Sigmoid colon (tissue), 6 donors: ENCODE measurements at regions not wholly inside any gene's neighbourhood (a gene's known extent, or its start where the extent isn't known, plus 50 kb on each side); places are given as distances from the start of the nearest gene placed in this dataset.
A peak's percentile ranks its signal among the peaks of the same experiment; 100 is the strongest.
"Not testable (repeated sequence)": the region's sequence is repeated elsewhere in the genome, so short reads cannot be mapped to it uniquely, and the experiment has no call there.

ENCODE experiments used
- DNase-seq: peaks from one replicate; pipeline ENCODE4 v3.0.0-alpha.2; 2019
- H3K27ac ChIP-seq, 4 donors: fragments of 200-600 bp; sonication (generic); one replicate each; pipeline ENCODE4 v1.5.1; 2016 to 2019; ENCODE audit warnings: mild to moderate bottlenecking in 1 of 4
- H3K27me3 ChIP-seq, 3 donors: fragments of 200-600 bp; sonication (generic); one replicate each; pipeline ENCODE4 v1.5.1; 2019; ENCODE audit warnings: mild to moderate bottlenecking in 1 of 3
- H3K36me3 ChIP-seq, 4 donors: fragments of 200-600 bp; sonication (generic); one replicate each; pipeline ENCODE4 v1.5.1; 2016 to 2019
- H3K4me1 ChIP-seq, 4 donors: fragments of 200-600 bp; sonication (generic); one replicate each; pipeline ENCODE4 v1.5.1; 2017 to 2019
- H3K4me3 ChIP-seq, 4 donors: fragments of 200-600 bp; sonication (generic); one replicate each; pipeline ENCODE4 v1.5.1; 2017 to 2019; ENCODE audit warnings: mild to moderate bottlenecking in 2 of 4, moderate library complexity in 1 of 4
- H3K9me3 ChIP-seq, 4 donors: fragments of 200-600 bp in 3 of 4; sonication (generic) in 3 of 4; one replicate each; pipeline versions ENCODE4 v1.5.1 to v1.6.1; 2013 to 2019
- CTCF ChIP-seq, 4 experiments: fragments of 450-650 bp in 3 of 4; fragments of 200-600 bp in 1 of 4; IDR thresholded peaks; one replicate each; pipeline ENCODE4 v1.5.1; 2016 to 2019; ENCODE audit warnings: antibody characterized with exemption in 4 of 4, mild to moderate bottlenecking in 3 of 4, moderate library complexity in 2 of 4
- EP300 ChIP-seq, 4 donors: sonication (generic); formaldehyde crosslinking; IDR thresholded peaks; one replicate each; pipeline ENCODE4 v1.6.1; 2017; ENCODE audit warnings: antibody characterized with exemption in 4 of 4
- POLR2A ChIP-seq, 2 donors: fragments of 450-650 bp; IDR thresholded peaks; one replicate each; pipeline ENCODE4 v1.6.1; 2016; ENCODE audit warnings: antibody characterized with exemption in 2 of 2, mild to moderate bottlenecking in 2 of 2, moderate library complexity in 2 of 2
- POLR2AphosphoS5 ChIP-seq, 4 donors: sonication (generic); formaldehyde crosslinking; IDR thresholded peaks; one replicate each; pipeline ENCODE4 v1.6.1; 2017; ENCODE audit warnings: antibody characterized with exemption in 4 of 4
- WGBS, 2 donors: extraction: QIAGEN DNeasy Blood & Tissue Kit; methylation state at CpG; one replicate each; pipeline ENCODE4 v1.1.7; 2013; 5-methylcytosine and 5-hydroxymethylcytosine counted together
- intact Hi-C: fragments of 100-400 bp; cut with DNase I; formaldehyde crosslinking; loops from one replicate; pipeline ENCODE4 v1.15.1; 2023
- donor health status: healthy with polysubstance abuse.
- donor health status: healthy.

- DNase-seq = no peak
- WGBS, 2 donors = 86 to 94% methylated on average over 5 of the region's 5 CpGs
- TF ChIP-seq POLR2AphosphoS5 (IDR thresholded peaks at IDR 0.05) (no peak), POLR2A (IDR thresholded peaks at IDR 0.05) (no peak), EP300 (IDR thresholded peaks at IDR 0.05) (no peak), CTCF (IDR thresholded peaks at IDR 0.05) (no peak)
- Histone ChIP-seq H3K27ac (no peak overlapping the region), H3K27me3 (no peaks in the 10 kb centered on the region), H3K4me1 (peaks cover 0 to 11% (median 4%) of the 10 kb centered on the region in 4 donors), H3K4me3 (no peak overlapping the region), H3K9me3 (no peaks in the 10 kb centered on the region), H3K36me3 (peaks cover 0 to 8% (median 0%) of the 10 kb centered on the region in 4 donors)
- intact Hi-C loops = loop anchor here (5.0 kb wide), 1 partner anchor 162 kb away; no protein-coding TSS in a partner anchor
These were observed 166.2 kb downstream of the SOX4 start for GRCh38 chr6:21759721-21760120.

- H3K36me3 ChIP-seq, H3K9me3 ChIP-seq, H3K4me3 ChIP-seq, H3K4me1 ChIP-seq, DNase-seq, H3K27ac ChIP-seq, H3K27me3 ChIP-seq, intact Hi-C loops: not testable (repeated sequence)
- WGBS, 2 donors = 95 to 97% methylated on average over 41 of the region's 41 CpGs
These were observed 167.6 kb downstream of the SOX4 start for GRCh38 chr6:21761053-21761730.

GRCh38 chr6:21764989-21765388 lies 171.4 kb downstream of the SOX4 start:
- H3K4me3 ChIP-seq = no peak overlapping the region
- no peaks in the 10 kb centered on the region for H3K27me3 ChIP-seq
- intact Hi-C loops = no loop called here
- TF ChIP-seq POLR2AphosphoS5 (IDR thresholded peaks at IDR 0.05) = no peak
- peaks cover 0 to 8% (median 0%) of the 10 kb centered on the region in 4 donors for H3K36me3 ChIP-seq
- 49 to 79% methylated on average over 2 of the region's 2 CpGs for WGBS, 2 donors
- no peaks in the 10 kb centered on the region for H3K9me3 ChIP-seq
- peaks cover 0 to 18% (median 10%) of the 10 kb centered on the region in 4 donors for H3K4me1 ChIP-seq
- no peak for DNase-seq
- H3K27ac ChIP-seq = no peak overlapping the region

- Histone ChIP-seq H3K4me1 (peaks cover 0 to 38% (median 25%) of the 10 kb centered on the region in 4 donors), H3K27me3 (no peaks in the 10 kb centered on the region), H3K4me3 (no peak overlapping the region), H3K27ac (no peak overlapping the region), H3K36me3 (no peaks in the 10 kb centered on the region), H3K9me3 (no peaks in the 10 kb centered on the region)
- DNase-seq = no peak
- no peak for TF ChIP-seq POLR2AphosphoS5 (IDR thresholded peaks at IDR 0.05)
- TF ChIP-seq EP300 (IDR thresholded peaks at IDR 0.05) = no peak
- no peak for TF ChIP-seq CTCF (IDR thresholded peaks at IDR 0.05)
- no peak for TF ChIP-seq POLR2A (IDR thresholded peaks at IDR 0.05)
- 61 to 80% methylated on average over 3 of the region's 3 CpGs for WGBS, 2 donors
- intact Hi-C loops = no loop called here
These were observed 174.5 kb downstream of the SOX4 start for GRCh38 chr6:21767891-21768648.

- TF ChIP-seq EP300 (IDR thresholded peaks at IDR 0.05) (no peak), CTCF (IDR thresholded peaks at IDR 0.05) (no peak), POLR2A (IDR thresholded peaks at IDR 0.05) (no peak), POLR2AphosphoS5 (IDR thresholded peaks at IDR 0.05) (no peak)
- no peaks in the 10 kb centered on the region for H3K36me3 ChIP-seq
- H3K27ac ChIP-seq = peak overlapping the region in 3 of 4 donors; percentile 41 to 64 (median 47)
- peaks cover 0 to 45% (median 30%) of the 10 kb centered on the region in 4 donors for H3K4me1 ChIP-seq
- H3K4me3 ChIP-seq = no peak overlapping the region
- intact Hi-C loops = no loop called here
- H3K9me3 ChIP-seq = no peaks in the 10 kb centered on the region
- WGBS, 2 donors = 71 to 75% methylated on average over 2 of the region's 2 CpGs
- no peaks in the 10 kb centered on the region for H3K27me3 ChIP-seq
- DNase-seq = no peak
These were observed 175.9 kb downstream of the SOX4 start for GRCh38 chr6:21769405-21769861.
